ENCODE measurements at regions not wholly inside any gene's neighbourhood (a gene's known extent, or its start where the extent isn't known, plus 50 kb on each side); places are given as distances from the start of the nearest gene placed in this dataset.

- no peak overlapping the region for H3K4me3 ChIP-seq (ENCODE audit: extremely low read depth, insufficient read depth, low read length, poor library complexity, severe bottlenecking)
- peaks cover 6% of the 10 kb centered on the region for H3K4me1 ChIP-seq (ENCODE audit: control insufficient read depth, insufficient read depth, low read length, poor library complexity, severe bottlenecking)
- 100% methylated on average over 1 of the region's 1 CpG; no CpG with 5 or more reads in 1 of the 2 experiments for WGBS, 2 experiments (ENCODE audit: insufficient coverage in 2 of 2)
- H3K27ac ChIP-seq (ENCODE audit: low read depth, low read length, severe bottlenecking) = no peak overlapping the region
- no peaks in the 10 kb centered on the region for H3K9me3 ChIP-seq (ENCODE audit: control insufficient read depth, low read length)
- H3K36me3 ChIP-seq (ENCODE audit: control insufficient read depth, insufficient read depth, low read length) = no peaks in the 10 kb centered on the region
These were observed 65.8 kb upstream of the BRINP1 start for GRCh38 chr9:119435076-119435475.

DNA sequence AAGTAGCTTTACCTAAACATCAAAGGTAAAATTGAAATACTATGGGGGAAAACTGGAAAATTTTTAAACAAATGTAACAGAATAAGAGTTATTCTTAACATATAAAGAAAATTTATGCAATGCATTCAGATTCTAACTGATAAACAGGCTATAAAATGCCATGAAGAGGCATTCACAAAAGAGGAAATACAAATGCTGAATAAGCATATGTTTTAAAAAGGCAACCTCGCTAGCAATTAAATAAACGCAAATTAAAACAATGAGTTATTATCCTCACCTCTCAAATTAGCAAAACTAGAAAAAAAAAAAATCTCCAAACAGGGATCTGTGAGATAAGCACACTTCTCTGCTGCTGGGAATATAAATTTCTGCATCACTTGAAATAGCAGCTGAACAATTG, 63.2 kb upstream of the BRINP1 start:
- no peaks in the 10 kb centered on the region for H3K36me3 ChIP-seq (ENCODE audit: control insufficient read depth, insufficient read depth, low read length)
- WGBS, 2 experiments (ENCODE audit: insufficient coverage in 2 of 2) = 90 to 100% methylated on average over 2 of the region's 2 CpGs
- no peak overlapping the region for H3K27ac ChIP-seq (ENCODE audit: low read depth, low read length, severe bottlenecking)
- peaks cover 6% of the 10 kb centered on the region for H3K4me1 ChIP-seq (ENCODE audit: control insufficient read depth, insufficient read depth, low read length, poor library complexity, severe bottlenecking)
- no peak overlapping the region for H3K4me3 ChIP-seq (ENCODE audit: extremely low read depth, insufficient read depth, low read length, poor library complexity, severe bottlenecking)
- H3K9me3 ChIP-seq (ENCODE audit: control insufficient read depth, low read length) = no peaks in the 10 kb centered on the region

DNA sequence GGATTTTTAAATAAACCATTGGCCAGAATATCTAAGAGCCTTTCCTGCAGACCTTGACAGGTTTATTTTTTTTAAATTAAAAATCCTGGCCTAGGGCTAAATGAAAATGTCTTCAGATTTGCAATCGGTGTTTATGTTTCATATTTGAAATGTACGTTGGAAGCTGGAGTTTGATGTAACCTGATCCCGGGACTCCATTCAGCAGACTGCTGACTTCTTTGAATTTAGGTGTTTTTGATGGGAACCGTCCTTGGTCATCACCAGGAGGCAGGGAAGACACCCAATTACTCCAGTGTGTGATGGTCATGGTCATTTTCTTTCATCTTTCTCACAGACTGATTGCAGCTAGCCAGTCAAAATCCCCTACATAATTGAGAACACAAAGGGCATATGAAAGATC, 60.1 kb upstream of the BRINP1 start:
- Histone ChIP-seq H3K9me3 (ENCODE audit: control insufficient read depth, low read length) (no peaks in the 10 kb centered on the region), H3K4me3 (ENCODE audit: extremely low read depth, insufficient read depth, low read length, poor library complexity, severe bottlenecking) (no peak overlapping the region), H3K27ac (ENCODE audit: low read depth, low read length, severe bottlenecking) (no peak overlapping the region), H3K4me1 (ENCODE audit: control insufficient read depth, insufficient read depth, low read length, poor library complexity, severe bottlenecking) (no peaks in the 10 kb centered on the region), H3K36me3 (ENCODE audit: control insufficient read depth, insufficient read depth, low read length) (no peaks in the 10 kb centered on the region)
- 87 to 93% methylated on average over 3 to 4 of the region's 4 CpGs for WGBS, 2 experiments (ENCODE audit: insufficient coverage in 2 of 2)

- Histone ChIP-seq H3K27ac (ENCODE audit: low read depth, low read length, severe bottlenecking) (no peak overlapping the region), H3K4me1 (ENCODE audit: control insufficient read depth, insufficient read depth, low read length, poor library complexity, severe bottlenecking) (no peaks in the 10 kb centered on the region), H3K4me3 (ENCODE audit: extremely low read depth, insufficient read depth, low read length, poor library complexity, severe bottlenecking) (no peak overlapping the region), H3K36me3 (ENCODE audit: control insufficient read depth, insufficient read depth, low read length) (no peaks in the 10 kb centered on the region), H3K9me3 (ENCODE audit: control insufficient read depth, low read length) (no peaks in the 10 kb centered on the region)
- 92 to 100% methylated on average over 1 of the region's 2 CpGs for WGBS, 2 experiments (ENCODE audit: insufficient coverage in 2 of 2)
These were observed 51.0 kb upstream of the BRINP1 start for GRCh38 chr9:119420231-119420630.

Measured in mesodermal cell (in vitro differentiated cells).